A204.1 (cell line): ENCODE measurements at regions not wholly inside any gene's neighbourhood (a gene's known extent, or its start where the extent isn't known, plus 50 kb on each side); places are given as distances from the start of the nearest gene placed in this dataset.
"Not testable (repeated sequence)": the region's sequence is repeated elsewhere in the genome, so short reads cannot be mapped to it uniquely, and the experiment has no call there.

Experiments used
- FAIRE-seq: peaks from 2 replicates; lab custom pipeline; 2012; peaks lifted over from hg19 to GRCh38; lab: Jason Lieb, UNC

- FAIRE-seq = no peak
Measured at GRCh38 chr22:49676230-49676629, 151.4 kb downstream of the BRD1 start.

DNA sequence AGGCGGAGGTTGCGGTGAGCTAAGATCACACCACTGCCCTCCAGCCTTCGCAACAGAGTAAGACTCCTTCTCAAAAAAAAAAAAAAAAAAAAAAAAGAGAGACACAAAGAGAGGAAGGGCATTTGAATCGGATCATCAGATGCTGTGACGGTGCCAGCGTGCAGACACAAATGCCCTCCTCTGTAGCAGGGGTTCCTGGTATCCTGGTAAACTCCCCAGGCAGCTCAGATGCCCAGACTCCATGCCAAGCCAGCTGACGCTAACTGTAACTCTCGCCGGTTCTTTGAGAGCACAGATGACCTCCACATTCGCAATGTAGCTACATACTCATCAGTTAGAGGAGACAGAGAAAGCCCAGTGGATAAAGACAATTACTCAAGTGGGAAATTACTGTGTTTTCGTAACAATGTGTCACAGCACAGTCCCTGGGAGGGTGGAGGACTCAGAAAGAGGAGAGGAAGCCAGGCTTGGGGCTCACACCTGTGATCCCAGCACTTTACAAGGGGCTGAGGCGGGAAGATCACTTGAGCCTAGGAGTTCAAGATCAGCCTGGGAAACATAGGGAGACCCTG lies 153.1 kb downstream of the BRD1 start:
- no peak for FAIRE-seq

- FAIRE-seq = no peak
Measured at GRCh38 chr22:49673048-49673447, 154.6 kb downstream of the BRD1 start.

GRCh38 chr22:49672014-49672516 lies 155.6 kb downstream of the BRD1 start:
- FAIRE-seq = no peak

DNA sequence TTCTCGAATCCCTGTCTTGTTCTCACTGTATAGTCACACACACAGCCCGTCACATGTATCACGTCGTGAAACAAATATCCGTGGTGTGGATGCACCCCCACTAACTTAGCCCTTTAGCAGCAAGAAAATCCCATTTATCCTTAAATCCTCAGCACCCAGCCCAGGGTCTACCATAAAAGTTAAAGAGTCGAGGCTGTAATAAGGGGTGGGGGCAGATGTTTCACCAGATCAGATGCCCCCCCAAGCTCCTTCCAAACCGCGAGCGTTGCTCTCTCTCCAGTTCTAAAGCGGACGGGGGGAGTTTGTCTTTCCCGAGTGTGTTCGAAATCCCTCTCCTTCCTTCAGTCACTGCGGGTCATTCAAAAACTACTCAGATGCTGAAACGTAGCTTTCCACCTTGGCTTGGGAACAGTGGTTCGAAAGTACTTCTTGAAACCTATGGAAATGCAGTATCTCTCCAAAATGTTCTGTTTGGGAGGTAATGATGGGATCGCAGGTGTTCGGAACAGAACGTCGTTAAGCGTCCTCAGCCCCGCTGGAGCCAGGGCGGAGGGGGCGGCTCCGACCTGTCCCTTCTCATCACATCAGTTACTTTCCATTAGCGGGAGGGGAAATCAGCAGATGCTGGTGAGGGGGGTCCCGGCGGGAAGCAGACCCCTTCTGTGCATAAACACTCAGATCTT lies 156.2 kb downstream of the BRD1 start:
- no peak for FAIRE-seq

GRCh38 chr22:49670456-49671330 lies 157.0 kb downstream of the BRD1 start:
- no peak for FAIRE-seq

- FAIRE-seq = not testable (repeated sequence)
Measured at GRCh38 chr22:49669969-49670455, 157.7 kb downstream of the BRD1 start.

GRCh38 chr22:49669427-49669968 lies 158.2 kb downstream of the BRD1 start:
- FAIRE-seq = not testable (repeated sequence)

GRCh38 chr22:49668402-49668801 lies 159.3 kb downstream of the BRD1 start:
- no peak for FAIRE-seq

- FAIRE-seq = no peak
Measured at GRCh38 chr22:49667236-49667635, 160.4 kb downstream of the BRD1 start.

GRCh38 chr22:49666146-49666809 lies 161.4 kb downstream of the BRD1 start:
- no peak for FAIRE-seq

DNA sequence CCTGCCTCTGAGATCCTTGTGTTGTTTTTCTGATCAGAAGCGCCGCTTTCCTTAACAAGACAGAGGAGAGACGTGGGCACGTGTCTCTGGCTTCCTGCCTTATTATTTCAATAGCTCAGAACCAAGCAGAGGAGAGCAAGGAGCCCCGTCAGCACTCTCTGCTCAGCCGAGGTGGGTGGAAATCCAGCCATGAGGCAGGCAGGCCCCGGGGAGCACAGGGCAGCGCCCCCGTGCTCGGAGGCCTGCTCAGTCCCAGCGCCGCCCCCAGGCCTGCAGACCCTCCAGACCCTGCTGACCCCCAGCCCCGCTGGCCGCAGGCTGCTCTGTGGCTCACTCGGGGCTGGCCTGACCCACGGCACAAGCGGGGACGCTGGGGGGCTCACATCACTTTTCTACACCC lies 162.8 kb downstream of the BRD1 start:
- no peak for FAIRE-seq

- no peak for FAIRE-seq
Measured at GRCh38 chr22:49664371-49664881, 163.2 kb downstream of the BRD1 start.

DNA sequence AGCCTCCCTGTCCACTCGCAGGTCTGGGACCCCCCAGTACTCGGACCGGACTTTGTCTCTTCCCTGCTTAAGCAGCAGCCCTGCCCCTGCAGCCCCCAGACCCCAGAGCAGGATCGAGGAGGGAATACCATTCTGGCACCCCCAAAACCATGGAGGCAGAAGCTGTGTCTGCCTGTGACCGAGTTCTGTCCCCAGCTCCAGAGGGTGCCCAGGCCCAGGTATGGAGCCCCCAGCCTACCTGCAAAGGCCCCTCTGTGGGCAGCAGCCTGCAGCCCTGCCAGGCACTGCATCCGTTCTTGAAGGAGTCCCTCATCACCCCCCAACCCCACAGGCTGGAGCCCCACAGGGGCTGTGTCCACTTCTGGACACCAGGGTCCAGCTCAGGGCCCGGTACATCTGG lies 163.8 kb downstream of the BRD1 start:
- no peak for FAIRE-seq

GRCh38 chr22:49663311-49663711 lies 164.4 kb downstream of the BRD1 start:
- FAIRE-seq = no peak

- FAIRE-seq = no peak
Measured at GRCh38 chr22:49662681-49663080, 165.0 kb downstream of the BRD1 start.

DNA sequence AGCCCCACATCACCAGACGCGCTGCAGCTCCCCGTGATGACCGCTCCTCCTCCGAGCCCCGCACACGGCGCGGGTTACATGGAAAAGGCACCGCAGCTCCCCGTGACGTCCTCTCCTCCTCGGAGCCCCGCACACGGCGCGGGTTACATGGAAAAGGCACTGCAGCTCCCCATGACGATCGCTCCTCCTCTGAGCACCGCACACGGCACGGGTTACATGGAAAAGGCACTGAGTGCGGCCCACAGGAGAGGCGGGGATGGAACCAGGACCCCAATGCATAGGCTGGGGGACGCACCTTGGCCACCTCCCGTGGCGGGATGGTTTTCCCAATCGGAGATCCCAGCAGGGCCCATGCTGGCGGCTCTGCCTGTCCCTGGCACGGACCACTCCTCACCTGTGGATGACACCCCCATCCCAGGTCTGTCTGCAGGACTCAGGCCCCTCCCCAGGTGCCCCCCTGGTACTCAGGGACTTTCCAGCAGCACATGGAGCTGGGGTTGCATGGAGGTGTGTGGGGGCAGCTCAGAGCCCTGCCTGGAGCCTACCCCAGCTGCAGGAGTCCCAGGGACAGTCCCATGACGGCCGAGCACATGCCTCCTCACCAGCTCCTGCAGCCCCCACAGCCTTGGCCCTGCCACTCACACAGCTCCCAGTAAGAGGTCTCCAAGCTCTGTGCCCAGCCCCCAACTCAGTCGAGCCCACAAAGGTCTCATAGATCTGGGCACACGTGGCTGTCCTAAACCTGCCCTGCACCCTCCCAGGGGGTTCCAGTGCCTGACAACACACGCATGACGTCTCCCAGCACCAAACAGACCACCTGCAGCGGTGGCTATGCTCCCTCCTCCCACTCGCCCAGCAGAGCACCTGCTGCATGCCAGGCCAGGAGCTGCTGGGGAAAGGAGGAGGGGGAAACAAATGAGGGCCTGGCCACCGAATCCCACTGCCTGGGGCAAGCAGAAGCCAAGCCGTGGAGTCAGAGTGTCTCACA lies 166.6 kb downstream of the BRD1 start:
- no peak for FAIRE-seq

- no peak for FAIRE-seq
Measured at GRCh38 chr22:49660321-49660720, 167.4 kb downstream of the BRD1 start.

DNA sequence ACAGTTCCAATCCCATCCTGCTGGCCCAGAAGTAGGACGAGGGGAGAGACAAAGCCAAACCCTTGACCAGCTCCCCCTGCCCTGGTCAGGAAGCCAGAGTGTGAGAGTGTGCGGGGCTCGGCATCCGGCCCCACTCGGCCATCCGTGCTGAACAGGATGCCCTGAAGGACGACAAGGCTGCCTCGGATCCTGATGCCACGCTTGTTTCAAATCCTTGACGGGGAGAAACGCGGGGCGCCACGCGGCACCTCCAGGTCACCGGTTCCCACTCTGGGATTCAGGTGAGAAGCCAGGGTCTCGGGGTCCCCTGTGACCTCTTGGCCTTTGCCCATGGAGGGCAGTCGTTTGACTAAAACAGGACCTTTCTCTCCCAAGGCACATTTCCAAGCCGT lies 167.8 kb downstream of the BRD1 start:
- FAIRE-seq = no peak

DNA sequence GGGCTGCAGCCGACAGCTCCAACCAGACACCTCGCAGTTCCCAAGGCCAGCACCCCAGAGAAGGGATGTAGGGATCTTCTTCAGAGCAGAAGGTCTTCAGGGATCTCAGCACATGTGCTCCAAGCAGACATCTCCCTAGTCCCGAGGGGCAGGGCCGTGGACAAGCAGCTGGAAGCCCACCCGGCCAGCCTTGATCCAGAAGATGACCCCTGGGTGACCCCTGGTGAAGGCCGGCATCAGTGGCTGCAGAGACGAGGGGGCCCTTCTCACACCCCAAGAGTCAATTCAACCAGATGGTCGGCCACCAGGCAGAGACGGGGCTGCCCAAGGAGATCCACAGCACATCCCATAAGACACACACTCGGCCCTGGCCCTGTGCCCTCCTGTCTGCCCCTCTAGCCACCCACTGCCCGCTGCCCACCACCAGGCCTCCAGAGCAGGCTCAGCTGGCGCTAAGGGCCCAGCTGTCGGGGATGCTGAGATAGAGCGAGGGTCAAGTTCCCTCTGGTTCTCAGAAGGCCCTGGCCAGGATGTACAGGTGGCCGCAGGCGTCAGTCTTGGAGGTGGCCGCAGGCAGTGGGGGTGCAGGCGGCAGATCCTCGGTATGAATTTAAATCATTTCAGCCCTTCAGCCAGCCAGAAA lies 168.3 kb downstream of the BRD1 start:
- no peak for FAIRE-seq
